H1 (cell line): ENCODE measurements at regions not wholly inside any gene's neighbourhood (a gene's known extent, or its start where the extent isn't known, plus 50 kb on each side); places are given as distances from the start of the nearest gene placed in this dataset.

Experiments
- BCL11A ChIP-seq, 2 experiments: IDR thresholded peaks; one replicate each; pipeline ENCODE4 v1.6.1; 2011; ENCODE audit warnings: low read depth in 2 of 2, low read length in 2 of 2, mild to moderate bottlenecking in 2 of 2
- CEBPB ChIP-seq: IDR thresholded peaks from 2 replicates; pipeline ENCODE4 v1.6.1; 2012; ENCODE audit warnings: low read depth, low read length
- CHD1 ChIP-seq: IDR thresholded peaks from 2 replicates; pipeline ENCODE4 v1.6.1; 2012; ENCODE audit warnings: low read depth, low read length, improper control_type of control experiment
- EP300 ChIP-seq, 2 experiments: IDR thresholded peaks; 1 replicate in 1 of 2; 2 replicates in 1 of 2; pipeline ENCODE4 v1.6.1; 2011 to 2012; ENCODE audit warnings: low read depth in 2 of 2, low read length in 2 of 2, mild to moderate bottlenecking in 2 of 2, borderline replicate concordance in 1 of 2, inconsistent platforms in 1 of 2, moderate library complexity in 1 of 2
- EZH2 ChIP-seq: fragments of 200-600 bp; sonication (generic); IDR thresholded peaks from 2 replicates; pipeline ENCODE4 v1.7.1; 2012; ENCODE audit warnings: low read depth, mild to moderate bottlenecking, moderate library complexity, low read length, inconsistent platforms; ENCODE audit not compliant: severe bottlenecking
- GABPA ChIP-seq: IDR thresholded peaks from 2 replicates; pipeline ENCODE4 v1.6.1; 2011; ENCODE audit warnings: mild to moderate bottlenecking, low read length, moderate library complexity, borderline replicate concordance; ENCODE audit not compliant: insufficient read depth
- KDM5A ChIP-seq: fragments of 200-600 bp; IDR thresholded peaks from 2 replicates; pipeline ENCODE4 v1.7.1; 2012; ENCODE audit warnings: mild to moderate bottlenecking, low read length, inconsistent platforms, mixed read lengths
- NRF1 ChIP-seq: IDR thresholded peaks from 2 replicates; pipeline ENCODE4 v1.6.1; 2011; ENCODE audit warnings: mild to moderate bottlenecking, low read depth, low read length, improper control_type of control experiment
- POLR2AphosphoS5 ChIP-seq: IDR thresholded peaks from 2 replicates; pipeline ENCODE4 v1.6.1; 2011; ENCODE audit warnings: low read depth, low read length
- SIN3A ChIP-seq, 2 experiments: IDR thresholded peaks in 1 of 2; conservative IDR thresholded peaks in 1 of 2; 2 replicates each; pipeline ENCODE4 v1.6.1; 2011 to 2012; ENCODE audit warnings: low read length in 2 of 2, improper control_type of control experiment in 1 of 2, low read depth in 1 of 2, mild to moderate bottlenecking in 1 of 2
- SUZ12 ChIP-seq: fragments of 200-600 bp; sonication (generic); IDR thresholded peaks from 2 replicates; pipeline ENCODE4 v1.6.1; 2012; ENCODE audit warnings: mild to moderate bottlenecking, inconsistent platforms, low read length, moderate library complexity, mixed read lengths
- TEAD4 ChIP-seq: IDR thresholded peaks from 2 replicates; pipeline ENCODE4 v1.6.1; 2012; ENCODE audit warnings: low read depth, low read length, inconsistent platforms, mixed read lengths
- TF ChIP-seq, protein P1 (sequence below), 3 experiments: IDR thresholded peaks; 1 replicate in 2 of 3; 2 replicates in 1 of 3; pipeline versions ENCODE4 v1.5.1 to v1.6.1; 2011; ENCODE audit warnings: low read length in 3 of 3, mild to moderate bottlenecking in 3 of 3, inconsistent platforms in 2 of 3, low read depth in 1 of 3, moderate library complexity in 1 of 3; ENCODE audit not compliant: insufficient read depth in 1 of 3; ENCODE audit errors: control extremely low read depth in 1 of 3
- TF ChIP-seq, protein P2 (sequence below): IDR thresholded peaks from 2 replicates; pipeline ENCODE4 v1.6.1; 2012; ENCODE audit warnings: inconsistent platforms

- TF ChIP-seq SIN3A (conservative IDR thresholded peaks at IDR 0.05 in 1 of 2, IDR thresholded peaks at IDR 0.05 in 1 of 2; ENCODE audit: low read depth in 1 of 2, low read length in 2 of 2) (no peak), NRF1 (no peak), SUZ12 (no peak), CHD1 (no peak), EP300 (IDR thresholded peaks at IDR 0.05; ENCODE audit: borderline replicate concordance in 1 of 2, low read depth in 2 of 2, low read length in 2 of 2) (no peak), CEBPB (no peak), TEAD4 (no peak), KDM5A (no peak), POLR2AphosphoS5 (no peak), GABPA (no peak), BCL11A (IDR thresholded peaks at IDR 0.05; ENCODE audit: low read depth in 2 of 2, low read length in 2 of 2) (no peak), EZH2 (no peak)
- TF ChIP-seq, protein P1, sequence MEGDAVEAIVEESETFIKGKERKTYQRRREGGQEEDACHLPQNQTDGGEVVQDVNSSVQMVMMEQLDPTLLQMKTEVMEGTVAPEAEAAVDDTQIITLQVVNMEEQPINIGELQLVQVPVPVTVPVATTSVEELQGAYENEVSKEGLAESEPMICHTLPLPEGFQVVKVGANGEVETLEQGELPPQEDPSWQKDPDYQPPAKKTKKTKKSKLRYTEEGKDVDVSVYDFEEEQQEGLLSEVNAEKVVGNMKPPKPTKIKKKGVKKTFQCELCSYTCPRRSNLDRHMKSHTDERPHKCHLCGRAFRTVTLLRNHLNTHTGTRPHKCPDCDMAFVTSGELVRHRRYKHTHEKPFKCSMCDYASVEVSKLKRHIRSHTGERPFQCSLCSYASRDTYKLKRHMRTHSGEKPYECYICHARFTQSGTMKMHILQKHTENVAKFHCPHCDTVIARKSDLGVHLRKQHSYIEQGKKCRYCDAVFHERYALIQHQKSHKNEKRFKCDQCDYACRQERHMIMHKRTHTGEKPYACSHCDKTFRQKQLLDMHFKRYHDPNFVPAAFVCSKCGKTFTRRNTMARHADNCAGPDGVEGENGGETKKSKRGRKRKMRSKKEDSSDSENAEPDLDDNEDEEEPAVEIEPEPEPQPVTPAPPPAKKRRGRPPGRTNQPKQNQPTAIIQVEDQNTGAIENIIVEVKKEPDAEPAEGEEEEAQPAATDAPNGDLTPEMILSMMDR (IDR thresholded peaks at IDR 0.05; ENCODE audit: control extremely low read depth in 1 of 3, insufficient read depth in 1 of 3, low read depth in 1 of 3, low read length in 3 of 3), result no peak
- TF ChIP-seq, protein P2, sequence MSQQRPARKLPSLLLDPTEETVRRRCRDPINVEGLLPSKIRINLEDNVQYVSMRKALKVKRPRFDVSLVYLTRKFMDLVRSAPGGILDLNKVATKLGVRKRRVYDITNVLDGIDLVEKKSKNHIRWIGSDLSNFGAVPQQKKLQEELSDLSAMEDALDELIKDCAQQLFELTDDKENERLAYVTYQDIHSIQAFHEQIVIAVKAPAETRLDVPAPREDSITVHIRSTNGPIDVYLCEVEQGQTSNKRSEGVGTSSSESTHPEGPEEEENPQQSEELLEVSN, result no peak
Observed at GRCh38 chr2:8445580-8445979, 236.3 kb upstream of the ID2 start.
